ENCODE measurements at regions not wholly inside any gene's neighbourhood (a gene's known extent, or its start where the extent isn't known, plus 50 kb on each side); places are given as distances from the start of the nearest gene placed in this dataset.

DNA sequence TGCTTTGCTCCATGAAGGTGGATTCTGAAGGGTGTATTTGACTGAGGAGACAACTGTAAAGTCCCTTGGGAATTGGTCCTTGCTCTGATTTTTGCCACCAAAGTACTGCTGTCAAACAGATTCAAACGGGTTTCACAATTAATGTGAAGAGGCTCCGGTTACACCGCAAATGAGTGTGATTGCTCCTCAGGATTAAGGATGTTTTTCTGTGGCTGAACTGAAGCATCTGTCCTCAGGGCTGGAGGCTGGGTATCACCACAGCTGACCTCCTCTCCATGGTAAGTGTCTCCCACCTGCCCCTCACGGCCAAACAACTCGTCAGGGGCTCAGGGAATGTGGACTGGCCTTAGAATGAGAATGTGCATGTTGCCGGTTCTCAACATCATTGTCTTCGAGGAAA is 130.4 kb upstream of the NDUFV2 start:
- Histone ChIP-seq H3K4me1 (ENCODE audit: control insufficient read depth, insufficient read depth, low read length) (no peaks in the 10 kb centered on the region), H3K27ac (ENCODE audit: extremely low read depth, low read depth, low read length) (no peak overlapping the region), H3K4me3 (ENCODE audit: low read depth, low read length) (no peak overlapping the region), H3K9me3 (ENCODE audit: control insufficient read depth, insufficient read depth, low read depth, low read length) (no peaks in the 10 kb centered on the region), H3K36me3 (ENCODE audit: control insufficient read depth in 2 of 2, insufficient read depth in 1 of 2, low read length in 2 of 2) (no peaks in the 10 kb centered on the region)
- TF ChIP-seq ZNF792 (tag by site-specific recombination; IDR thresholded peaks at IDR 0.05) = no peak
- ChIA-PET CTCF (no interaction called here), POLR2A (no interaction called here)

DNA sequence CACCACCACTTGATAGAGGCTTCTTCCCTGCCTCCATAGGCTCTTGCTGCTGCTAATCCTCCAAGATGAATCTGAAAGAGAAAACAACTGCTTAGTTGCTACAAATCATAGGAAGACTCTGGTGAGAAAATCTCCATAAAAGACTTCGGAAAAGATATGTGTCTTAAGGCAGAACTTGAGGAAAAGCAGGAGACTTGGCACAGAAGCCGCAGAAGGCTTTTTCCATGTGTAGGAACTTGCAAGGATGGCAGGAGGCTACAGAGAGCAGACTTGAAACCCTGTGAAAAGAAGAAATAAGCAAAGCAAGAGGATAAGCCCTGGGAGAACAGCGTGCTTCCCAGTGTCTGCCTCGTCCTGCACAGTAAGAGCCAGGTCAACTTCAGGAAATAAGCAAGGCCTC is 128.2 kb upstream of the NDUFV2 start:
- POLR2A ChIA-PET = no interaction called here
- Histone ChIP-seq H3K27ac (ENCODE audit: extremely low read depth, low read depth, low read length) (no peak overlapping the region), H3K36me3 (ENCODE audit: control insufficient read depth in 2 of 2, insufficient read depth in 1 of 2, low read length in 2 of 2) (no peaks in the 10 kb centered on the region), H3K4me1 (ENCODE audit: control insufficient read depth, insufficient read depth, low read length) (no peaks in the 10 kb centered on the region), H3K4me3 (ENCODE audit: low read depth, low read length) (no peak overlapping the region), H3K9me3 (ENCODE audit: control insufficient read depth, insufficient read depth, low read depth, low read length) (no peaks in the 10 kb centered on the region)
- CTCF ChIA-PET = no interaction called here
- TF ChIP-seq ZNF623 (tag by site-specific recombination; IDR thresholded peaks at IDR 0.05) = no peak
- TF ChIP-seq ZBTB20 (tag by site-specific recombination; IDR thresholded peaks at IDR 0.05) = no peak
- TF ChIP-seq ZNF548 (tag by site-specific recombination; IDR thresholded peaks at IDR 0.05) = no peak

DNA sequence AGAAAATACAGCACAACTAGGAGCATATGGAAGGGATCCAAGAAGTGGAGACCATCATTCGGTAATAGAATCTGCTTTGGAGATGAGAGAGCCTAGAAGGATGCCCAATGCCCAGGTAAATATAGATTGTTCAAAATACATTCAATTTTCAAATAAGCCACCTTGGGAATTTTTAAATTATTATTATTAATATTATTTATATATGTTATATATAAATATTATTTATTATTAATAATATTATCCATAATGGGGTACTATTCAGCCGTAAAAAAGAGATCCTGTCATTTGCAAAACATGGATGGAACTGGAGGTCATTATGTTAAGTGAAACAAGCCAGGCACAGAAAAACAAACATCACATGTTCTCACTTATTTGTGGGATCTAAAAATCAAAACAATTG is 127.8 kb upstream of the NDUFV2 start:
- POLR2A ChIA-PET = no interaction called here
- Histone ChIP-seq H3K27ac (ENCODE audit: extremely low read depth, low read depth, low read length) (no peak overlapping the region), H3K36me3 (ENCODE audit: control insufficient read depth in 2 of 2, insufficient read depth in 1 of 2, low read length in 2 of 2) (no peaks in the 10 kb centered on the region), H3K4me1 (ENCODE audit: control insufficient read depth, insufficient read depth, low read length) (no peaks in the 10 kb centered on the region), H3K4me3 (ENCODE audit: low read depth, low read length) (no peak overlapping the region), H3K9me3 (ENCODE audit: control insufficient read depth, insufficient read depth, low read depth, low read length) (no peaks in the 10 kb centered on the region)
- CTCF ChIA-PET = no interaction called here
- TF ChIP-seq ZNF660 (tag by site-specific recombination; IDR thresholded peaks at IDR 0.05) (no peak), ZNF394 (tag by site-specific recombination; IDR thresholded peaks at IDR 0.05; ENCODE audit: borderline replicate concordance) (no peak), ZNF114 (tag by site-specific recombination; IDR thresholded peaks at IDR 0.05) (no peak), ZBTB17 (tag by site-specific recombination; IDR thresholded peaks at IDR 0.05) (no peak), ZNF791 (tag by site-specific recombination; IDR thresholded peaks at IDR 0.05) (no peak), ZNF629 (tag by site-specific recombination; IDR thresholded peaks at IDR 0.05) (no peak), ZNF221 (tag by site-specific recombination; IDR thresholded peaks at IDR 0.05; ENCODE audit: borderline replicate concordance) (no peak), ZNF292 (tag by site-specific recombination; IDR thresholded peaks at IDR 0.05; ENCODE audit: borderline replicate concordance, low read depth) (no peak), ZNF112 (tag by site-specific recombination; IDR thresholded peaks at IDR 0.05) (no peak), ZNF626 (tag by site-specific recombination; IDR thresholded peaks at IDR 0.05) (no peak), YY1 (tag by site-specific recombination; IDR thresholded peaks at IDR 0.05) (no peak), KLF8 (tag by site-specific recombination; IDR thresholded peaks at IDR 0.05) (no peak), ZNF19 (tag by site-specific recombination; IDR thresholded peaks at IDR 0.05; ENCODE audit: low read depth) (no peak)
- TF ChIP-seq, protein P1, sequence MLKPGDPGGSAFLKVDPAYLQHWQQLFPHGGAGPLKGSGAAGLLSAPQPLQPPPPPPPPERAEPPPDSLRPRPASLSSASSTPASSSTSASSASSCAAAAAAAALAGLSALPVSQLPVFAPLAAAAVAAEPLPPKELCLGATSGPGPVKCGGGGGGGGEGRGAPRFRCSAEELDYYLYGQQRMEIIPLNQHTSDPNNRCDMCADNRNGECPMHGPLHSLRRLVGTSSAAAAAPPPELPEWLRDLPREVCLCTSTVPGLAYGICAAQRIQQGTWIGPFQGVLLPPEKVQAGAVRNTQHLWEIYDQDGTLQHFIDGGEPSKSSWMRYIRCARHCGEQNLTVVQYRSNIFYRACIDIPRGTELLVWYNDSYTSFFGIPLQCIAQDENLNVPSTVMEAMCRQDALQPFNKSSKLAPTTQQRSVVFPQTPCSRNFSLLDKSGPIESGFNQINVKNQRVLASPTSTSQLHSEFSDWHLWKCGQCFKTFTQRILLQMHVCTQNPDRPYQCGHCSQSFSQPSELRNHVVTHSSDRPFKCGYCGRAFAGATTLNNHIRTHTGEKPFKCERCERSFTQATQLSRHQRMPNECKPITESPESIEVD (tag by site-specific recombination; IDR thresholded peaks at IDR 0.05) = no peak
- TF ChIP-seq, protein P2, sequence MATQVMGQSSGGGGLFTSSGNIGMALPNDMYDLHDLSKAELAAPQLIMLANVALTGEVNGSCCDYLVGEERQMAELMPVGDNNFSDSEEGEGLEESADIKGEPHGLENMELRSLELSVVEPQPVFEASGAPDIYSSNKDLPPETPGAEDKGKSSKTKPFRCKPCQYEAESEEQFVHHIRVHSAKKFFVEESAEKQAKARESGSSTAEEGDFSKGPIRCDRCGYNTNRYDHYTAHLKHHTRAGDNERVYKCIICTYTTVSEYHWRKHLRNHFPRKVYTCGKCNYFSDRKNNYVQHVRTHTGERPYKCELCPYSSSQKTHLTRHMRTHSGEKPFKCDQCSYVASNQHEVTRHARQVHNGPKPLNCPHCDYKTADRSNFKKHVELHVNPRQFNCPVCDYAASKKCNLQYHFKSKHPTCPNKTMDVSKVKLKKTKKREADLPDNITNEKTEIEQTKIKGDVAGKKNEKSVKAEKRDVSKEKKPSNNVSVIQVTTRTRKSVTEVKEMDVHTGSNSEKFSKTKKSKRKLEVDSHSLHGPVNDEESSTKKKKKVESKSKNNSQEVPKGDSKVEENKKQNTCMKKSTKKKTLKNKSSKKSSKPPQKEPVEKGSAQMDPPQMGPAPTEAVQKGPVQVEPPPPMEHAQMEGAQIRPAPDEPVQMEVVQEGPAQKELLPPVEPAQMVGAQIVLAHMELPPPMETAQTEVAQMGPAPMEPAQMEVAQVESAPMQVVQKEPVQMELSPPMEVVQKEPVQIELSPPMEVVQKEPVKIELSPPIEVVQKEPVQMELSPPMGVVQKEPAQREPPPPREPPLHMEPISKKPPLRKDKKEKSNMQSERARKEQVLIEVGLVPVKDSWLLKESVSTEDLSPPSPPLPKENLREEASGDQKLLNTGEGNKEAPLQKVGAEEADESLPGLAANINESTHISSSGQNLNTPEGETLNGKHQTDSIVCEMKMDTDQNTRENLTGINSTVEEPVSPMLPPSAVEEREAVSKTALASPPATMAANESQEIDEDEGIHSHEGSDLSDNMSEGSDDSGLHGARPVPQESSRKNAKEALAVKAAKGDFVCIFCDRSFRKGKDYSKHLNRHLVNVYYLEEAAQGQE (tag by site-specific recombination; IDR thresholded peaks at IDR 0.05) = no peak
- TF ChIP-seq, protein P3, sequence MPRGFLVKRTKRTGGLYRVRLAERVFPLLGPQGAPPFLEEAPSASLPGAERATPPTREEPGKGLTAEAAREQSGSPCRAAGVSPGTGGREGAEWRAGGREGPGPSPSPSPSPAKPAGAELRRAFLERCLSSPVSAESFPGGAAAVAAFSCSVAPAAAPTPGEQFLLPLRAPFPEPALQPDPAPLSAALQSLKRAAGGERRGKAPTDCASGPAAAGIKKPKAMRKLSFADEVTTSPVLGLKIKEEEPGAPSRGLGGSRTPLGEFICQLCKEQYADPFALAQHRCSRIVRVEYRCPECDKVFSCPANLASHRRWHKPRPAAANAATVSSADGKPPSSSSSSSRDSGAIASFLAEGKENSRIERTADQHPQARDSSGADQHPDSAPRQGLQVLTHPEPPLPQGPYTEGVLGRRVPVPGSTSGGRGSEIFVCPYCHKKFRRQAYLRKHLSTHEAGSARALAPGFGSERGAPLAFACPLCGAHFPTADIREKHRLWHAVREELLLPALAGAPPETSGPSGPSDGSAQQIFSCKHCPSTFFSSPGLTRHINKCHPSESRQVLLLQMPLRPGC (tag by site-specific recombination; IDR thresholded peaks at IDR 0.05) = no peak
- TF ChIP-seq, protein P4, sequence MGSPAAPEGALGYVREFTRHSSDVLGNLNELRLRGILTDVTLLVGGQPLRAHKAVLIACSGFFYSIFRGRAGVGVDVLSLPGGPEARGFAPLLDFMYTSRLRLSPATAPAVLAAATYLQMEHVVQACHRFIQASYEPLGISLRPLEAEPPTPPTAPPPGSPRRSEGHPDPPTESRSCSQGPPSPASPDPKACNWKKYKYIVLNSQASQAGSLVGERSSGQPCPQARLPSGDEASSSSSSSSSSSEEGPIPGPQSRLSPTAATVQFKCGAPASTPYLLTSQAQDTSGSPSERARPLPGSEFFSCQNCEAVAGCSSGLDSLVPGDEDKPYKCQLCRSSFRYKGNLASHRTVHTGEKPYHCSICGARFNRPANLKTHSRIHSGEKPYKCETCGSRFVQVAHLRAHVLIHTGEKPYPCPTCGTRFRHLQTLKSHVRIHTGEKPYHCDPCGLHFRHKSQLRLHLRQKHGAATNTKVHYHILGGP (tag by site-specific recombination; IDR thresholded peaks at IDR 0.05) = no peak
